ENCODE measurements at regions not wholly inside any gene's neighbourhood (a gene's known extent, or its start where the extent isn't known, plus 50 kb on each side); places are given as distances from the start of the nearest gene placed in this dataset.

DNA sequence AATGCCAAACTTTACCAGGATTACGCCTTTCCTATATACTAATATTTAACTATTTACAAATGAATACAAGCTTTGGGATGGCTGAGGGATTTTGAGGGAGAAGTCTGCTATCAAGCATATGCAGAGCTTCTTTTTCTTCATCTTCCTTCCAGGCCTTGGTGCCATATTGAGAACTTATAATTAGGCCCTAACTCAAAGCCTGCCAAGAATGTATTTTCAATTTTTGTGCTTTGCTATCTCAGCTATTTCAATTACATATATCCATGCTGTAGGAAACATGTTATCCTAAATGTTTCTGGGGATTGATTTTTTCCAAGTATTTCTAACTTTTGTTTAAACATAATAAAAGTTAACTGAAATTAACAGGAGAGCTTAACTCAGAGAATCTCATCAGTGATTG lies 425.0 kb upstream of the GRM7 start:
- TF ChIP-seq, protein P1, sequence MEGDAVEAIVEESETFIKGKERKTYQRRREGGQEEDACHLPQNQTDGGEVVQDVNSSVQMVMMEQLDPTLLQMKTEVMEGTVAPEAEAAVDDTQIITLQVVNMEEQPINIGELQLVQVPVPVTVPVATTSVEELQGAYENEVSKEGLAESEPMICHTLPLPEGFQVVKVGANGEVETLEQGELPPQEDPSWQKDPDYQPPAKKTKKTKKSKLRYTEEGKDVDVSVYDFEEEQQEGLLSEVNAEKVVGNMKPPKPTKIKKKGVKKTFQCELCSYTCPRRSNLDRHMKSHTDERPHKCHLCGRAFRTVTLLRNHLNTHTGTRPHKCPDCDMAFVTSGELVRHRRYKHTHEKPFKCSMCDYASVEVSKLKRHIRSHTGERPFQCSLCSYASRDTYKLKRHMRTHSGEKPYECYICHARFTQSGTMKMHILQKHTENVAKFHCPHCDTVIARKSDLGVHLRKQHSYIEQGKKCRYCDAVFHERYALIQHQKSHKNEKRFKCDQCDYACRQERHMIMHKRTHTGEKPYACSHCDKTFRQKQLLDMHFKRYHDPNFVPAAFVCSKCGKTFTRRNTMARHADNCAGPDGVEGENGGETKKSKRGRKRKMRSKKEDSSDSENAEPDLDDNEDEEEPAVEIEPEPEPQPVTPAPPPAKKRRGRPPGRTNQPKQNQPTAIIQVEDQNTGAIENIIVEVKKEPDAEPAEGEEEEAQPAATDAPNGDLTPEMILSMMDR (IDR thresholded peaks at IDR 0.05 in 8 of 11, conservative IDR thresholded peaks at IDR 0.05 in 3 of 11), result no peak
- TF ChIP-seq POLR2A (IDR thresholded peaks at IDR 0.05), result no peak

All from spleen (tissue), 7 donors.